Thyroid gland (tissue), 4 donors: ENCODE measurements at regions not wholly inside any gene's neighbourhood (a gene's known extent, or its start where the extent isn't known, plus 50 kb on each side); places are given as distances from the start of the nearest gene placed in this dataset.

Experiments
- POLR2A ChIP-seq, 2 donors: fragments of 450-650 bp; IDR thresholded peaks; one replicate each; pipeline ENCODE4 v1.6.1; 2017; ENCODE audit warnings: antibody characterized with exemption in 2 of 2, mild to moderate bottlenecking in 2 of 2, moderate library complexity in 1 of 2
- TF ChIP-seq, protein P1 (sequence below), 6 experiments: fragments of 200-600 bp in 3 of 6; fragments of 450-650 bp in 3 of 6; sonication (generic) in 3 of 6; IDR thresholded peaks; one replicate each; pipeline ENCODE4 v1.5.1; 2016 to 2019; ENCODE audit warnings: antibody characterized with exemption in 6 of 6, mild to moderate bottlenecking in 2 of 6, inconsistent platforms in 1 of 6, moderate library complexity in 1 of 6

GRCh38 chr17:77822302-77823030 lies 136.0 kb upstream of the TNRC6C start:
- TF ChIP-seq, protein P1, sequence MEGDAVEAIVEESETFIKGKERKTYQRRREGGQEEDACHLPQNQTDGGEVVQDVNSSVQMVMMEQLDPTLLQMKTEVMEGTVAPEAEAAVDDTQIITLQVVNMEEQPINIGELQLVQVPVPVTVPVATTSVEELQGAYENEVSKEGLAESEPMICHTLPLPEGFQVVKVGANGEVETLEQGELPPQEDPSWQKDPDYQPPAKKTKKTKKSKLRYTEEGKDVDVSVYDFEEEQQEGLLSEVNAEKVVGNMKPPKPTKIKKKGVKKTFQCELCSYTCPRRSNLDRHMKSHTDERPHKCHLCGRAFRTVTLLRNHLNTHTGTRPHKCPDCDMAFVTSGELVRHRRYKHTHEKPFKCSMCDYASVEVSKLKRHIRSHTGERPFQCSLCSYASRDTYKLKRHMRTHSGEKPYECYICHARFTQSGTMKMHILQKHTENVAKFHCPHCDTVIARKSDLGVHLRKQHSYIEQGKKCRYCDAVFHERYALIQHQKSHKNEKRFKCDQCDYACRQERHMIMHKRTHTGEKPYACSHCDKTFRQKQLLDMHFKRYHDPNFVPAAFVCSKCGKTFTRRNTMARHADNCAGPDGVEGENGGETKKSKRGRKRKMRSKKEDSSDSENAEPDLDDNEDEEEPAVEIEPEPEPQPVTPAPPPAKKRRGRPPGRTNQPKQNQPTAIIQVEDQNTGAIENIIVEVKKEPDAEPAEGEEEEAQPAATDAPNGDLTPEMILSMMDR (IDR thresholded peaks at IDR 0.05): no peak
- TF ChIP-seq POLR2A (IDR thresholded peaks at IDR 0.05): no peak
